K562 (cell line): ENCODE measurements at regions not wholly inside any gene's neighbourhood (a gene's known extent, or its start where the extent isn't known, plus 50 kb on each side); places are given as distances from the start of the nearest gene placed in this dataset.

ENCODE experiments used
- ATAC-seq: fragments of 200-7000 bp; cut with Tn5 transposase; 3 replicates; pipeline ENCODE4 v1.9.1; 2020; ENCODE audit warnings: moderate library complexity
- BruUV-seq: library from RNA; stranded (reverse); fragments of 400-500 nt; replicated peaks from 2 replicates; lab custom pipeline; 2021; lab: Mats Ljungman, UMichigan
- CTCF ChIA-PET: fragments of 300-600 bp; formaldehyde crosslinking; extraction: SDS; loops from one replicate; lab custom pipeline; 2021; ENCODE audit warnings: low intra/inter-chr PET ratio; lab: Yijun Ruan, JAX
- POLR2A ChIA-PET: fragments of 300-600, 350-650 bp; sonication (Branson Sonifier 250); formaldehyde crosslinking; extraction: SDS; loops from one replicate; lab custom pipeline; 2021; ENCODE audit warnings: antibody characterized with exemption, inconsistent platforms; lab: Yijun Ruan, JAX
- DNase-seq, 4 experiments: peaks; one replicate each; pipeline versions ENCODE4 v3.0.0 to v3.0.0-alpha.2; 2011 to 2018; ENCODE audit warnings: low spot score in 3 of 4, mixed read lengths in 3 of 4; ENCODE audit errors: extremely low read depth in 1 of 4
- FAIRE-seq: peaks from 2 replicates; lab custom pipeline; 2011; peaks lifted over from hg19 to GRCh38; lab: Jason Lieb, UNC
- H2AFZ ChIP-seq: 2 replicates; pipeline ENCODE4 v1.6.0; 2011; ENCODE audit warnings: low read depth, low read length, control low read depth, inconsistent platforms
- H3K27ac ChIP-seq: fragments of 200-600 bp; 3 replicates; pipeline ENCODE4 v1.8.0; 2011; ENCODE audit warnings: low read depth, mild to moderate bottlenecking, control low read depth, inconsistent platforms, low read length, moderate library complexity, mixed read lengths; ENCODE audit errors: extremely low read depth
- H3K27me3 ChIP-seq, 2 experiments: fragments of 300-600 bp in 1 of 2; 2 replicates in 1 of 2; 3 replicates in 1 of 2; pipeline versions ENCODE4 v1.6.0 to v1.8.0; 2011; ENCODE audit warnings: inconsistent platforms in 2 of 2, low read length in 2 of 2, mild to moderate bottlenecking in 1 of 2, mixed read lengths in 1 of 2, moderate library complexity in 1 of 2; ENCODE audit not compliant: control insufficient read depth in 2 of 2, insufficient read depth in 2 of 2
- H3K36me3 ChIP-seq: fragments of 300-600 bp; 3 replicates; pipeline ENCODE4 v1.8.0; 2011; ENCODE audit warnings: mild to moderate bottlenecking, low read length, inconsistent platforms; ENCODE audit not compliant: control insufficient read depth, insufficient read depth
- H3K4me1 ChIP-seq, 2 experiments: fragments of 200-600 bp in 1 of 2; replicated peaks in 1 of 2; 2 replicates in 1 of 2; 3 replicates in 1 of 2; pipeline versions ENCODE4 v1.5.1 to v1.8.0; 2011; ENCODE audit warnings: inconsistent platforms in 2 of 2, low read length in 2 of 2, mild to moderate bottlenecking in 1 of 2, mixed read lengths in 1 of 2, moderate library complexity in 1 of 2; ENCODE audit not compliant: control insufficient read depth in 2 of 2, insufficient read depth in 2 of 2
- H3K4me2 ChIP-seq: 2 replicates; pipeline ENCODE4 v1.6.1; 2011; ENCODE audit warnings: low read length, control low read depth, inconsistent platforms, mixed read lengths; ENCODE audit not compliant: insufficient read depth
- H3K4me3 ChIP-seq: fragments of 200-600 bp; sonication (generic), shearing (Covaris generic); 2 replicates; pipeline ENCODE4 v1.5.1; 2016; ENCODE audit warnings: control low read depth, inconsistent platforms
- H3K79me2 ChIP-seq: fragments of 200-600 bp; 3 replicates; pipeline ENCODE4 v1.8.0; 2011; ENCODE audit warnings: low read length, inconsistent platforms; ENCODE audit not compliant: control insufficient read depth, insufficient read depth
- H3K9ac ChIP-seq, 2 experiments: 2 replicates each; pipeline versions ENCODE4 v1.6.0 to v1.6.1; 2011; ENCODE audit warnings: low read depth in 2 of 2, low read length in 2 of 2, control low read depth in 1 of 2, inconsistent platforms in 1 of 2, mild to moderate bottlenecking in 1 of 2, mixed read lengths in 1 of 2; ENCODE audit not compliant: insufficient read depth in 1 of 2
- H3K9me1 ChIP-seq: one replicate; pipeline ENCODE4 v1.6.0; 2011; ENCODE audit warnings: inconsistent platforms, mild to moderate bottlenecking, low read length, moderate library complexity; ENCODE audit not compliant: control insufficient read depth, insufficient read depth
- H3K9me3 ChIP-seq: replicated peaks from 2 replicates; pipeline ENCODE4 v1.5.1; 2011; ENCODE audit warnings: low read depth, low read length, inconsistent platforms; ENCODE audit not compliant: control insufficient read depth, insufficient read depth
- H4K20me1 ChIP-seq: replicated peaks from 2 replicates; pipeline ENCODE4 v1.6.1; 2011; ENCODE audit warnings: low read length, inconsistent platforms, mixed read lengths; ENCODE audit not compliant: control insufficient read depth, insufficient read depth
- BRCA1 ChIP-seq, 2 experiments: fragments of 450-650 bp in 1 of 2; sonication (generic) in 1 of 2; formaldehyde crosslinking in 1 of 2; IDR thresholded peaks; 2 replicates each; pipeline versions ENCODE4 v1.5.0 to v1.6.1; 2017 to 2020; ENCODE audit warnings: mild to moderate bottlenecking in 1 of 2, missing genetic modification reagents in 1 of 2
- HOXB6 ChIP-seq: fragments of 250-450 bp; sonication (Bioruptor Pico); IDR thresholded peaks from 2 replicates; pipeline ENCODE4 v1.5.1; 2022; ENCODE audit warnings: mild to moderate bottlenecking, borderline replicate concordance
- NFXL1 ChIP-seq: fragments of 450-650 bp; formaldehyde crosslinking; IDR thresholded peaks from 2 replicates; pipeline ENCODE4 v1.4.0; 2021; ENCODE audit warnings: mild to moderate bottlenecking
- PTBP1 ChIP-seq: fragments of 200-400 bp; formaldehyde crosslinking; IDR thresholded peaks from 2 replicates; pipeline ENCODE4 v1.6.1; 2017; ENCODE audit warnings: low read depth, low read length
- RFX5 ChIP-seq: IDR thresholded peaks from 2 replicates; pipeline ENCODE4 v1.6.1; 2011; ENCODE audit warnings: low read depth, mild to moderate bottlenecking, improper control_type of control experiment, low read length
- TCF7L2 ChIP-seq: fragments of 150-350 bp; IDR thresholded peaks from 2 replicates; pipeline ENCODE4 v1.6.1; 2016; ENCODE audit warnings: low read depth, mild to moderate bottlenecking, low read length, moderate library complexity
- WGBS: fragments of 100-300 bp; shearing (Covaris generic); methylation state at CpG from one replicate; pipeline ENCODE4 v1.1.6; 2016; ENCODE audit warnings: low coverage, mixed read lengths; ENCODE audit not compliant: insufficient coverage; ENCODE audit errors: missing lambda C conversion rate; 5-methylcytosine and 5-hydroxymethylcytosine counted together
- in situ Hi-C: fragments of 300-500 bp; cut with MboI; formaldehyde crosslinking; loops from 4 replicates; pipeline ENCODE4 v1.15.0; 2018; ENCODE audit warnings: inconsistent platforms, mixed read lengths
- intact Hi-C: fragments of 100-400 bp; cut with micrococcal nuclease; formaldehyde crosslinking; loops from 2 replicates; pipeline ENCODE4 v1.14.2; 2022
- TF ChIP-seq, protein P1 (sequence below): fragments of 250-450 bp; sonication (Bioruptor Pico); IDR thresholded peaks from 2 replicates; pipeline ENCODE4 v1.8.0; 2022; ENCODE audit warnings: inconsistent platforms, mild to moderate bottlenecking, moderate library complexity, borderline replicate concordance
- TF ChIP-seq, protein P2 (sequence below): IDR thresholded peaks from 2 replicates; pipeline ENCODE4 v1.6.1; 2011; ENCODE audit not compliant: insufficient read length; ENCODE audit errors: extremely low read depth

DNA sequence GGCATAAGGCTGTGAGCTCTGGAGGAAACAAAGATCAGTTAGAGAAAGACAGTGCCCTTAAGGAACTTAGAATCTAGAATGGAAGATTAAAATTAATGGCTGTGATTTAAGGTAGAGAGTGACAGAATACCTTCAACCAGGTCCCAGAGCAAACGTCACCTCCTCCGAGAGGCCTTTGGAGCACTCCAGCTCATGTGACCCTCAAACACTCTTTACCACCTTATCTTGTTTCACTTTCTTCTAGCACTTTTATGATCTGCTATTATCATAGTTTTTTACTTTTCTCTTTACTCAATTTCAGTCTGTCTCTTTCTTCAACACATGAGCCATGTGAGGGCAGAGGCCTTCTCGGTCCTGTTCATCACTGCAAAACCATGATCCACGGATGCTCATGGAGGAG lies 187.0 kb downstream of the SMIM20 start:
- Histone ChIP-seq H4K20me1 (no peaks in the 10 kb centered on the region), H3K36me3 (no peaks in the 10 kb centered on the region), H2AFZ (no peak overlapping the region), H3K9ac (no peak overlapping the region), H3K4me3 (no peak overlapping the region), H3K9me3 (no peaks in the 10 kb centered on the region)
- no TSS peak for BruUV-seq
- in situ Hi-C loops, result no loop called here
- intact Hi-C loops, result no loop called here
- no peak for ATAC-seq
- TF ChIP-seq TCF7L2, result no peak
- TF ChIP-seq HOXB6 (CRISPR knock-in tag), result no peak
- no peak for TF ChIP-seq RFX5
- no peak for TF ChIP-seq PTBP1
- TF ChIP-seq, protein P1, sequence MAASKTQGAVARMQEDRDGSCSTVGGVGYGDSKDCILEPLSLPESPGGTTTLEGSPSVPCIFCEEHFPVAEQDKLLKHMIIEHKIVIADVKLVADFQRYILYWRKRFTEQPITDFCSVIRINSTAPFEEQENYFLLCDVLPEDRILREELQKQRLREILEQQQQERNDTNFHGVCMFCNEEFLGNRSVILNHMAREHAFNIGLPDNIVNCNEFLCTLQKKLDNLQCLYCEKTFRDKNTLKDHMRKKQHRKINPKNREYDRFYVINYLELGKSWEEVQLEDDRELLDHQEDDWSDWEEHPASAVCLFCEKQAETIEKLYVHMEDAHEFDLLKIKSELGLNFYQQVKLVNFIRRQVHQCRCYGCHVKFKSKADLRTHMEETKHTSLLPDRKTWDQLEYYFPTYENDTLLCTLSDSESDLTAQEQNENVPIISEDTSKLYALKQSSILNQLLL (CRISPR knock-in tag), result no peak
- TF ChIP-seq NFXL1 (CRISPR knock-in tag), result no peak
- no peak for TF ChIP-seq BRCA1 (IDR thresholded peaks at IDR 0.05)
- TF ChIP-seq BRCA1 (CRISPR knock-in tag; IDR thresholded peaks at IDR 0.05), result no peak
- TF ChIP-seq, protein P2, sequence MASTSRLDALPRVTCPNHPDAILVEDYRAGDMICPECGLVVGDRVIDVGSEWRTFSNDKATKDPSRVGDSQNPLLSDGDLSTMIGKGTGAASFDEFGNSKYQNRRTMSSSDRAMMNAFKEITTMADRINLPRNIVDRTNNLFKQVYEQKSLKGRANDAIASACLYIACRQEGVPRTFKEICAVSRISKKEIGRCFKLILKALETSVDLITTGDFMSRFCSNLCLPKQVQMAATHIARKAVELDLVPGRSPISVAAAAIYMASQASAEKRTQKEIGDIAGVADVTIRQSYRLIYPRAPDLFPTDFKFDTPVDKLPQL, result no peak
- TF ChIP-seq, all 486 proteins: peak for 0
- CTCF ChIA-PET, result no interaction called here
- WGBS, result 0% methylated on average over 4 of the region's 4 CpGs
- no peak for FAIRE-seq
- no peak overlapping the region for H3K27ac ChIP-seq
- H3K4me2 ChIP-seq, result no peak overlapping the region
- no peaks in the 10 kb centered on the region for H3K4me1 ChIP-seq
- POLR2A ChIA-PET, result no interaction called here
- H3K79me2 ChIP-seq, result no peaks in the 10 kb centered on the region
- no peak for DNase-seq
- H3K27me3 ChIP-seq, result no peaks in the 10 kb centered on the region
- no peaks in the 10 kb centered on the region for H3K9me1 ChIP-seq
